HG03432 (cell line): ENCODE measurements at regions not wholly inside any gene's neighbourhood (a gene's known extent, or its start where the extent isn't known, plus 50 kb on each side); places are given as distances from the start of the nearest gene placed in this dataset.
"Not testable (repeated sequence)": the region's sequence is repeated elsewhere in the genome, so short reads cannot be mapped to it uniquely, and the experiment has no call there.

Source experiments
- ATAC-seq: cut with Tn5 transposase; IDR thresholded peaks from one replicate; pipeline ENCODE4 v1.9.1; 2021; ENCODE audit warnings: mild to moderate bottlenecking, moderate library complexity; ENCODE audit not compliant: unreplicated experiment

DNA sequence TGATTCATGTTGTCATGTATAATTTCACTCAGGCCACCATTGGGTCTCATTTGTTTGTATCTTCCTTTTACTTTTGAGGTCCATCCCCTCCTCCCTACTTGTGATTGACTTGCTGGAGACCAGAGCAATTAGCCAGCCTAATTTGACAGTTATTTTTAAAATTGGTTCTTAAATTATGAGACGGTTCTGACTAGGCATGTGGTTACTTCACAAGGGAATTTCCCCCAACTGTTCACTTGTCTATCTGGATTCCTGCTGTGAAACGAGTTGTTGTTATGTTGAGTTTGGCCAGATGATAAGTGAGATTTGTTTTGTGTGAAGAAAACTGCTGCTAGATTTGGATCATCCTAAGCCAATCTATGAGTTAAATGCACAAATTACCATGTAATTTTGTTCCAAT lies 359.1 kb downstream of the BARHL2 start:
- ATAC-seq = peak; percentile 75

GRCh38 chr1:90356991-90357390 lies 360.1 kb downstream of the BARHL2 start:
- ATAC-seq = no peak

GRCh38 chr1:90356101-90356500 lies 361.0 kb downstream of the BARHL2 start:
- ATAC-seq = no peak

- ATAC-seq = no peak
Measured at GRCh38 chr1:90354704-90355103, 359.8 kb downstream of the ZNF326 start.

DNA sequence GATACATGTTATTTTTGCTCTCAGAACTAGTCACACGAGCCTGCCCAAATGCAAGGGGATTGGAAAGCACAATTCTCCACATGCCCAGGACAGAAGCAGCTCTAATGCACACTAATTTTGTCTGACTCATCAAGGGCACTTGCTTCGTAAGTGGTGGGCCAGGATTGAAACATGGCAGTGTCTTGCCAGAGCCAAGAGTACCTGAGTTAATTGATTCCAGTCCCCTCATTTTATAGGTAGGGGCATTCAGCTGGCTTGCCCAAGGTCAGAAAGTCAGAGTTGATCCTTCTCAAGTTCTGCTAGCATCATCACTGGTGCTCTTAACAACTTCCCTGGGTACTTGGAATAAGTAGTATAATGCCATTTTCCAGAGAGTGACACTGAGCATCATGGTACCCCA lies 356.1 kb downstream of the ZNF326 start:
- no peak for ATAC-seq

DNA sequence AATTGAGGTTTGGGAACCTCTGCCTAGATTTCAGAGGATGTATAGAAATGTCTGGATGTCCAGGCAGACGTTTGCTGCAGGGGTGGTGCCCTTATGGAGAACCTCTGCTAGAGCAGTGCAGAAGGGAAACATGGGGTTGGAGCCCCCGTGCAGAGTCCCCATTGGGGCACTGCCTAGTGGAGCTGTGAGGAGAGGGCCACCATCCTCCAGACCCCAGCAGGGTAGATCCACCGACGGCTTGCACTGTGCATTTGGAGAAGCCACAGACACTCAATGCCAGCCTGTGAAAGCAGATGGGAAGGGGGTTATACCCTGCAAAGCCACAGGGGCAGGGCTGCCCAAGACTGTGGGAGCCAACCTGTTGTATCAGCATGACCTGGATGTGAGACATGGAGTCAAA lies 354.6 kb downstream of the ZNF326 start:
- ATAC-seq = no peak

- no peak for ATAC-seq
Measured at GRCh38 chr1:90348934-90349333, 354.0 kb downstream of the ZNF326 start.

- not testable (repeated sequence) for ATAC-seq
Measured at GRCh38 chr1:90348459-90348858, 353.5 kb downstream of the ZNF326 start.

DNA sequence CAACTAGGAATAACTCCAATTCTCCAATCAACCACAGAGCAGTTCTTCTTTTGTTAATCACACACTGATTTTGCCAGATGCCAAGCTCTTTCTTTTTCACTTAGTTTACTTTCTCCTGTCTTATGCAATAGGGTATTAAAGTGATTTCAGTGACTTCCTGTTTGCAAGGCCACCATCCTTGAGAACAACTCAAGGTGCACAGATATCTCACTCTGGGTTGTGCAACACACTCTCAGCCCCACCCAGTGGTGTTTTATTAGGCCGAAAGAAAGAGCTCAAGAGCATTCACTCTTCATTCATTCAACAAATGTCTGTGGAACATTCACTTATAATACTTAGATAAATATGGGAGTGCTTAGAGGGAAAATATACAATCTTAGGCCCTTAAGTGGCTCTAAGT lies 352.5 kb downstream of the ZNF326 start:
- ATAC-seq = no peak

DNA sequence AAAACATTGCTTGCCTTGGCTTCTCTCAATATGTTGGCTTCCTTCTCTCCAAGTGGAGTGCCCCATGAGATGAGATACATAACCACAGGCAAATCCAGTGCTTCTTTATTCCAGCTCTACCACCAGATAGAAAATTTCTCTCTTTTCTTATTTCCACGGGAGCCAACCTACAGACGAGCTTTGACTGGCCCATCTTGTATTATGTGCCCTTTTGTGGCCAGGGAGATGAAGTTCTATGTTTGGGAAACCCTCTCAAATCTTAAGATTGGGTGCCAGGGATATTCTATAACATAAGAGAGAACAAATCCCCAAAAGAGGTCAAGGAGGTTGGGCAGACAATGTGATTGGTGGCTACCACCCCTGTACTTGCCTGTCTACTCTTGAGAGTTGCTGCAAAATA lies 351.8 kb downstream of the ZNF326 start:
- no peak for ATAC-seq

DNA sequence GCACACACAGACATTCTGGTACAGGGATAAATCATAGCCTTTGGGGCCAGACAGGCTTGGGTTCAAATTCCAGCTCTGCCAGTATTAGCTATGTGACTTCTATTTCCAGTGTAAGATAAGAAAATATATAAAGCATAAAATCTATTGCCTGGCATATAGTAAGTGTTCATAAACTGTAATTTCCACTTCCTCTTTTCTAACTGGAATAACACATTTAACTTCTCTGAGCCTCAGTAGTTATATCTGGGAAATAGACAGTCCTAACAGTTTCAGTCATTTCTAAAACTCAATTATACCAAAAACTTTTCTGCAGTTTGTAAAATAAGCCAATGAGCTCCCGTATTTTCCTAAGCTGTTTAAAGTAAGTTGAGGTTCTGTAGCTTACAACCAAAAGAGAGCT lies 351.4 kb downstream of the ZNF326 start:
- no peak for ATAC-seq

DNA sequence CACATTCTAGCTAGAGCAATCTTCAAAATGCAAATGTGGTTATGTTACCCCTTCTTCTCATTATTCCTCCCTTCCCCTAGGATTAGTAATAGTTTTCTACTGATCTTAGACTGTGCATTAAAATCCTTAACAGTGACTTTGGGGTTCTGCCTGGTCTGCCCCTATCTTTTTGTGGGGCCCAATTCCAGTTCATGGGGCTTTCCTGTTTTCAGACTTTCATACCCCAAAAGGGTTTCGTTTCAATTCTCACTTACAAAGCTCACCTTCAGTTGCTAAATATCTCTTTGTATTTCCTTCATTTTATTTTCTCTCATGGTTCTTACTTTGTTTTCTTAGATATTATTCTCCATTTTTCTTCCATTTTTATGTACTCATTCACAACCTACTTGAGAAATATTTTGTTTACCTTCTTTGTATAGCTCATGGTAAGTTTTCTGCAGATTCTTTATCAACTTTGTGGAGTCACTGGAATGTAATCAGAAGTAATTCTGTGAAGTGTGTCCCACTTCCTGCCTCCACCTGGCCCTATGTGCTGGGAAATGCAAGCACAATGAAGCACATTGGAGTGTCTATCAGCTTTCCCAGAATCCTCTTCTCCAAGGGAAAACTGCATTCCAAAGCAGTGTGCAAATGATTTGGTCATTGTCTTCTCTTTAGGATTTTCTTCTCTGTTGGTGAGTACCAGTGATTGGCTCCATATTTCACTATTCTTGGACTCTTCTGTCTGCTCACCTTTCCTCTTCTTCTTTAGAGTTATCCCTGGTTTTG lies 350.2 kb downstream of the ZNF326 start:
- no peak for ATAC-seq

DNA sequence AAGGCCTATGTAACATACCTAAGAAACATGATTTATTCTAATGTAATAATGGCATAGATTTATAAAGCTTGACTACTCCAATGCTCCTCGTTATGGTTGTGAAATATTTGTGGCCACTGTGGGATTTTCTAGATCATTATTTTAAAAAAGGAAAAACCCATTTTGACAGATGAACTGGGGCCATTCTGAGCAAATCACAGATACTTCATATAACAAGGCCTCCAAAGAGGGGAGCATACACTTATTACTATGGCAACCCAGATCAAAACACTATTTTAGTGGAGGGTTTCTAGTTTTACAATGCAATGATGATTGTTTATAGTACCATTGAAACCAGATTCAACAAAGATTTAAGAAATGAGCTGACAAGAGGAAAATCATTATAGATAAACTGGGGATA lies 346.6 kb downstream of the ZNF326 start:
- no peak for ATAC-seq

DNA sequence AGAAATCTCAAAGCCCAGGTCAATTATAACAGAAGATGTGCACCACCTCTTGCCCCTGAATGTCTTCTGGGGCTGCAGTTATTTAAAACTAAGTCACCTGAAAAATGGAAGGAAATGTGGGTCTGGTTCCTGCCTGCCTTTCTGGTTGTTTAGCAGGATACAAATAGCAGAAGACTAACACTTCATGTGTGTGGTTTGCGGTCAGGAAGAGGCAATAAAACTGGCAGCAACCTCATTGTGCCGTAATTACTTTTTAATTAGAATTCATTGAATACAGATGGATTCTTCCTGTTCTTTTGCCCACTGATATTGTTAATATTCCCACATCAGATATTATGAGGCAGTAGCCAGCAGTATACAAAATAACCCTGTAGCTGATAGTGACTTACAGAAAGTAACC lies 345.7 kb downstream of the ZNF326 start:
- no peak for ATAC-seq

GRCh38 chr1:90339811-90340210 lies 344.9 kb downstream of the ZNF326 start:
- ATAC-seq = no peak

DNA sequence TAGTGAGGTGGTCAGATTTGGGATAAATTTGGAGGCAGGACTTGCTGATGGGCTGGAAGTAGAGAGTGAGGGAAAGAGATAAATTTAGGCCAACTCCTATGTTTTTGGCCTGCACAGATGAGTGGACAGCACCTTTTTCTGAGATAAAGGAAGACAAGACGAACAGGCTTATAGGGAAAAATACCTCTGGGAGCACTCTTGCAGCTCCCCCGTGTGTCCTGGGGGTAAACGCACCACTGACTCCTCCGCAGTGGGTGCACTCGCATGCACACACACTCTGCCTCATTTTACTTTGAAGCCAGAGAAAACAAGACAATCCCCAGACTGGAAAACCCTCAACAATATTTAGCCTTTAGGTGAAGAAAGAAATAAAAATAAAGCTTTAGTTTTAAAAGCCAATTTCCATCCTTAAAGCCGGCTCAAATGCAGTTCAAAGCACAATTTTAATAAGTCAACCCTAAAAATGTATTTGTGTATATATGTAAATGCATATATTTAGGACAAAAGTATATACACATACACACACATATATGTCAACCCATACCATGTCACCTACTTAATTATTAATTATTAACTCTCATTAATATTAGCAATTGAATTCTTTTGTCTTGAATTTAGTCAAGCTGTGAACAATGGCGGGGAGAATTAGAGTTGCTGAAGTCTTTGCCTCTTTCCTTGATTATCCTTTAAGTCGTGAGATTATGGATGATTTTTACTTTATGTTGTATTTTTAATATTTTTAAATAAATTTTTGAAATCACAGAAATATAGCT lies 341.8 kb downstream of the ZNF326 start:
- no peak for ATAC-seq

DNA sequence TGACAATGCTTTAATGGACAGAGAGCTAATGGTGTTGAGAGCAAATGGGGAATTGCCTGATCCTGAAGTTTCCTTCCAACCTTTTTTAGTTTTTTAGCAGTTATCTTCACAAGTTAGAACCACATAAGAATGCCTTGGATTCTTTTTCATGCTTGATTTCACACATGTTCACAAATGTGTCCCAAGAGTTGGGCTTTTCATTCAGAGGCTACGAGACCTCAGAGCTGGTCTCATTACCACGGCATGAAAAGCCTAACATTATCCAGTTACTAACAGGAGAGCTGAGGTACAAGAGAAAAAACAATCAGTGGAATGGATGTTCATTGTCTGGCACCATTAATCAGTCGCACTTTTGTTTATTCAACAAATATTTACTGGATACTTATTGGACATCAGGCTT lies 340.6 kb downstream of the ZNF326 start:
- no peak for ATAC-seq

- ATAC-seq = no peak
Measured at GRCh38 chr1:90334137-90334536, 339.2 kb downstream of the ZNF326 start.

DNA sequence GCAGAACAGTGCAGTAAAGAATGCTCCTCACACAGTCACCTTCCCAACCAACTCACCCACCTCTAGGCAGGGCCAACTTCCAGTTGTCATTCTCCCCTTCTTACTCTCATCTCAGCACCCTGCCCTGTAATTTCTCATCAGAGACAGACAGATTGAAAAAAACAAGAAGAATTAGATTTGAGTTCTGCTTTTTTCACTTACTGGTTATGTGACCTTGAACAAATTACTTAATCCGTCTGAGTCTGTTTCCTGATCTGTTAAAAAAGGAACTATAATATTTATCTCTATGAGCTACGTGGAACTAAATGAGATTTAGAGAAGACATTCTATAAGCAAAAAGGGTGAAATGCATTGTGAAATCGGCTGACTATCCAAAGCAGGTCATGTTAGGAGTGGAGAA lies 330.3 kb downstream of the ZNF326 start:
- no peak for ATAC-seq

DNA sequence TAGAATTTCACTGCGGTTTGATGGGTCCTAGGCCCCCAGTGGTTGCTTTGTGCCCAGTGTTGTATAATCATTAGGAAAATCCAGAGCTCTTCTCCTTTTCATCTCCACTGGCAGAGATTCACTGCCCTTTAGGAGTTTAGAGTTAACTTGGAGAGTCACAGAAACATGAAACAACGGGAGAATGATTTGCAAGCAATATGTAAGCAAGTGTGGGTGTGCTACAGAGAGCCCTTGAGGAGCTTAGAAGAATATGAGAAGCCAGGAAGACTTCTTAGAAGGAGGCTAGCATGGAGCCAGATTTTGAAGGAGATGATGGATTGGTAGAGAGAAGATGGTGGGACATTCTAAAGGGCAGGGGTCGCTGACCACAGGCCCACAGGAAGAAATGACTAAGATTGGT lies 327.3 kb downstream of the ZNF326 start:
- no peak for ATAC-seq

GRCh38 chr1:90319918-90320317 lies 325.0 kb downstream of the ZNF326 start:
- no peak for ATAC-seq

DNA sequence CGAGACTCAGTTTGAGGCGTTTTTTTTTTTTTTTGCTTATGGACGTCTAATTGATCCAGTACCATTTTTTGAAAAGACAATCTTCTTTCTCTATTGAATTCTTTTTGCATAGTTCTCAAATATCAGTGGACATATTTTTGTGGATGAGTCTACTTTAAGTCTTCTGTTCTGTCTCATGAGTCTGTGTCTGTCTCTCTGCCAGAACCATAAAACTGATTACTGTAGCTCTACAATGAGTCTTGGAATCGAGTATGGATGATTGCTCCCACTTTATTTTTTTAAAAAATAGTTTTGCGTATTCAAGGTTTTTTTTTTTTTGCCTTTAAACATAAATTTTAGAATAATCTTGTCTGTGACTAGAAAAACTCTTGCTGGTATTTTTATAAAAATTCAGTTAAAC lies 323.5 kb downstream of the ZNF326 start:
- no peak for ATAC-seq
